ENCODE measurements at regions not wholly inside any gene's neighbourhood (a gene's known extent, or its start where the extent isn't known, plus 50 kb on each side); places are given as distances from the start of the nearest gene placed in this dataset.

GRCh38 chr5:44646016-44646415 lies 162.7 kb upstream of the MRPS30 start:
- H3K27ac ChIP-seq = no peak overlapping the region
- H3K9me3 ChIP-seq = no peaks in the 10 kb centered on the region
- H3K4me1 ChIP-seq (ENCODE audit: control insufficient read depth in 1 of 2, low read depth in 2 of 2) = no peaks in the 10 kb centered on the region
- no peak for ATAC-seq (ENCODE audit: insufficient number of reproducible peaks, low FRiP score, low read depth)
- H3K4me3 ChIP-seq = no peak overlapping the region
- H3K36me3 ChIP-seq = no peaks in the 10 kb centered on the region
- TF ChIP-seq CTCF (IDR thresholded peaks at IDR 0.05) = no peak
- H3K27me3 ChIP-seq (replicated peaks; ENCODE audit: insufficient read depth) = no peaks in the 10 kb centered on the region
- DNase-seq (ENCODE audit: low spot score) = no peak

GRCh38 chr5:44645502-44645901 lies 163.2 kb upstream of the MRPS30 start:
- no peaks in the 10 kb centered on the region for H3K9me3 ChIP-seq
- ATAC-seq (ENCODE audit: insufficient number of reproducible peaks, low FRiP score, low read depth) (no peak), DNase-seq (ENCODE audit: low spot score) (no peak)
- no peaks in the 10 kb centered on the region for H3K4me1 ChIP-seq (ENCODE audit: control insufficient read depth in 1 of 2, low read depth in 2 of 2)
- H3K36me3 ChIP-seq = no peaks in the 10 kb centered on the region
- TF ChIP-seq CTCF (IDR thresholded peaks at IDR 0.05) = no peak
- no peaks in the 10 kb centered on the region for H3K27me3 ChIP-seq (replicated peaks; ENCODE audit: insufficient read depth)
- no peak overlapping the region for H3K27ac ChIP-seq
- no peak overlapping the region for H3K4me3 ChIP-seq

- Histone ChIP-seq H3K4me1 (ENCODE audit: control insufficient read depth in 1 of 2, low read depth in 2 of 2) (no peaks in the 10 kb centered on the region), H3K4me3 (no peak overlapping the region), H3K27me3 (replicated peaks; ENCODE audit: insufficient read depth) (no peaks in the 10 kb centered on the region), H3K27ac (no peak overlapping the region), H3K36me3 (no peaks in the 10 kb centered on the region), H3K9me3 (no peaks in the 10 kb centered on the region)
- no peak for ATAC-seq (ENCODE audit: insufficient number of reproducible peaks, low FRiP score, low read depth)
- TF ChIP-seq CTCF (IDR thresholded peaks at IDR 0.05) = no peak
- no peak for DNase-seq (ENCODE audit: low spot score)
Observed at GRCh38 chr5:44644628-44645027, 164.1 kb upstream of the MRPS30 start.

GRCh38 chr5:44641820-44642219 lies 166.9 kb upstream of the MRPS30 start:
- Histone ChIP-seq H3K36me3 (no peaks in the 10 kb centered on the region), H3K27me3 (replicated peaks; ENCODE audit: insufficient read depth) (no peaks in the 10 kb centered on the region), H3K4me1 (ENCODE audit: control insufficient read depth in 1 of 2, low read depth in 2 of 2) (no peaks in the 10 kb centered on the region), H3K9me3 (no peaks in the 10 kb centered on the region), H3K27ac (no peak overlapping the region), H3K4me3 (no peak overlapping the region)
- DNase-seq (ENCODE audit: low spot score) (no peak), ATAC-seq (ENCODE audit: insufficient number of reproducible peaks, low FRiP score, low read depth) (no peak)
- TF ChIP-seq CTCF (IDR thresholded peaks at IDR 0.05) = no peak

GRCh38 chr5:44640945-44641456 lies 167.7 kb upstream of the MRPS30 start:
- H3K36me3 ChIP-seq = no peaks in the 10 kb centered on the region
- H3K27ac ChIP-seq = no peak overlapping the region
- no peaks in the 10 kb centered on the region for H3K27me3 ChIP-seq (replicated peaks; ENCODE audit: insufficient read depth)
- DNase-seq (ENCODE audit: low spot score) = no peak
- ATAC-seq (ENCODE audit: insufficient number of reproducible peaks, low FRiP score, low read depth) = no peak
- H3K4me3 ChIP-seq = no peak overlapping the region
- no peak for TF ChIP-seq CTCF (IDR thresholded peaks at IDR 0.05)
- H3K4me1 ChIP-seq (ENCODE audit: control insufficient read depth in 1 of 2, low read depth in 2 of 2) = no peaks in the 10 kb centered on the region
- H3K9me3 ChIP-seq = no peaks in the 10 kb centered on the region

Data from thoracic aorta (tissue), 2 donors.